ENCODE measurements at regions not wholly inside any gene's neighbourhood (a gene's known extent, or its start where the extent isn't known, plus 50 kb on each side); places are given as distances from the start of the nearest gene placed in this dataset.

DNA sequence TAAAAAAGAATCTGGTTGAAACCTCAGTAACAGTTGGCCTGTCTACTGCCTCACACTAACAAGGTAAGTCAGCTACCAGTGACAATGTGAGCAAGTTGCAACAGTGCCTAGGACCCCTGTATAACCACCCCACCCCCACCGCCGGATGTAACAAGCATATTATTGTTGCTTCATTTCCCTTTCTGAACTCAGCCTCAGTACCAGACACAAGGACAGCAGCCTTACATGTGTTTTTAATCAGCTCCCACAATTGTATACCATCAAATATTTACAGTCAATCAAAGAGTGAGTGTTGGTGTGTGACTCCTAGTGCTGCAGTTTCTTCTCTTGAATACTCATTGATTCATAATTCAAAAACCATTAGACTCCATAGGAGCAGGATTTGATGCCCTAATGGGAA, 96.4 kb downstream of the PYDC2 start:
- intact Hi-C loops (cut with DNase I) = no loop called here
- H3K4me1 ChIP-seq = no peaks in the 10 kb centered on the region
- no peaks in the 10 kb centered on the region for H3K36me3 ChIP-seq
- no peak overlapping the region for H3K4me3 ChIP-seq (replicated peaks in 1 of 3)
- no peaks in the 10 kb centered on the region for H3K27me3 ChIP-seq
- no peak overlapping the region for H3K27ac ChIP-seq
- DNase-seq = no peak
- 84 to 92% methylated on average over 2 of the region's 2 CpGs for WGBS, 2 donors
- H3K9me3 ChIP-seq = no peaks in the 10 kb centered on the region
- TF ChIP-seq POLR2A (IDR thresholded peaks at IDR 0.05) (no peak), CTCF (IDR thresholded peaks at IDR 0.05) (no peak)

- no peak overlapping the region for H3K27ac ChIP-seq
- no peak for DNase-seq
- no peaks in the 10 kb centered on the region for H3K9me3 ChIP-seq
- intact Hi-C loops (cut with DNase I) = no loop called here
- 74 to 77% methylated on average over 7 of the region's 7 CpGs for WGBS, 2 donors
- no peak for TF ChIP-seq POLR2A (IDR thresholded peaks at IDR 0.05)
- TF ChIP-seq CTCF (IDR thresholded peaks at IDR 0.05) = no peak
- no peaks in the 10 kb centered on the region for H3K27me3 ChIP-seq
- H3K4me1 ChIP-seq = no peaks in the 10 kb centered on the region
- no peak overlapping the region for H3K4me3 ChIP-seq (replicated peaks in 1 of 3)
- no peaks in the 10 kb centered on the region for H3K36me3 ChIP-seq
These were observed 102.8 kb downstream of the PYDC2 start for GRCh38 chr3:191563722-191564121.

- TF ChIP-seq POLR2A (IDR thresholded peaks at IDR 0.05) = no peak
- no peak for TF ChIP-seq CTCF (IDR thresholded peaks at IDR 0.05)
- no peak for DNase-seq
- intact Hi-C loops (cut with DNase I) = no loop called here
- Histone ChIP-seq H3K36me3 (no peaks in the 10 kb centered on the region), H3K27ac (no peak overlapping the region), H3K9me3 (no peaks in the 10 kb centered on the region), H3K4me1 (no peaks in the 10 kb centered on the region), H3K27me3 (no peaks in the 10 kb centered on the region), H3K4me3 (replicated peaks in 1 of 3) (no peak overlapping the region)
- 84 to 92% methylated on average over 1 of the region's 1 CpG for WGBS, 2 donors
These were observed 105.5 kb downstream of the PYDC2 start for GRCh38 chr3:191566469-191566868.

GRCh38 chr3:191568206-191568605, 107.2 kb downstream of the PYDC2 start:
- H3K27me3 ChIP-seq = no peaks in the 10 kb centered on the region
- H3K4me1 ChIP-seq = no peaks in the 10 kb centered on the region
- WGBS, 2 donors = 87 to 92% methylated on average over 7 of the region's 7 CpGs
- no peaks in the 10 kb centered on the region for H3K9me3 ChIP-seq
- H3K27ac ChIP-seq = no peak overlapping the region
- no peak for DNase-seq
- no peaks in the 10 kb centered on the region for H3K36me3 ChIP-seq
- intact Hi-C loops (cut with DNase I) = no loop called here
- TF ChIP-seq CTCF (IDR thresholded peaks at IDR 0.05) (no peak), POLR2A (IDR thresholded peaks at IDR 0.05) (no peak)
- H3K4me3 ChIP-seq (replicated peaks in 1 of 3) = no peak overlapping the region

DNA sequence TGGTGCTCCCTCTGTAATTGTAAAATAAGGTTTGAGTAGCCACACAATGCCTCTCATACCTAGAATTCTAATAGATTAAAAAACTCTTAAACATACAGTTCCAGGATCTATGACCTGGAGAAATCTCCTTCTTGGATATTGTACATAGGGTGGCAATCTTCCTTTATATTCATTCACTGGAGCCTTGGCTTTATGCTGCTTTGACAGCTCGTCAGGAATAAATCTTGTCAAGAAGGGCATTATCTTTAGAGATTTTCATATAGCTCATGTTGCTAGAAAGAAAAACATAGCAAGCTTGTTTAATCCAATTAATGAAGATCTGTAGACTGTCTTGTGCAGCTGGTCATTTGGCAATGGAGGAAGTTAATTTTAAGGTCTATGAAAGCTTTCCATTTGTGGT, 131.1 kb downstream of the PYDC2 start:
- H3K27me3 ChIP-seq = no peaks in the 10 kb centered on the region
- TF ChIP-seq CTCF (IDR thresholded peaks at IDR 0.05) (no peak), POLR2A (IDR thresholded peaks at IDR 0.05) (no peak)
- intact Hi-C loops (cut with DNase I) = no loop called here
- H3K36me3 ChIP-seq = no peaks in the 10 kb centered on the region
- no peak overlapping the region for H3K4me3 ChIP-seq (replicated peaks in 1 of 3)
- 79 to 93% methylated on average over 1 of the region's 1 CpG for WGBS, 2 donors
- H3K9me3 ChIP-seq = no peaks in the 10 kb centered on the region
- H3K4me1 ChIP-seq = no peaks in the 10 kb centered on the region
- no peak overlapping the region for H3K27ac ChIP-seq
- no peak for DNase-seq
